ENCODE measurements at regions not wholly inside any gene's neighbourhood (a gene's known extent, or its start where the extent isn't known, plus 50 kb on each side); places are given as distances from the start of the nearest gene placed in this dataset.

DNA sequence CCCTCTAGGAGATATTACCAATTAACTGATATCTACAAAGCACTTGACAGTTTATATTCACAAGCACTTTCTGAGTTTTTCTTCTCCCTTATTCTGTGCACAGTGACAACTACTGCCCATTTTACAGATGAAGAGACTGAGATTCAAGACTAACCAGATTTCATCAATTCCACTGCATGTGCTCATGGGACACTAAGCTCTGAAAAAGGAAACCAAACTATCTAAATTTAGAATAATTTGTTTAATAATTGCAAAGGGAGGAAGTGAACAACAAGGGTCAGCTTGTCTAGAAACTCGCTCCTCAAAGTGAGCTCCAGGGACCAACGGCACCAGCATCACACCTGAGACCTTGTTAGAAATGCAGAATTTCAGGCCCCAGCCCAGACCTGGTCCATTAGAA, 50.8 kb upstream of the MYLIP start:
- no peak for DNase-seq

DNA sequence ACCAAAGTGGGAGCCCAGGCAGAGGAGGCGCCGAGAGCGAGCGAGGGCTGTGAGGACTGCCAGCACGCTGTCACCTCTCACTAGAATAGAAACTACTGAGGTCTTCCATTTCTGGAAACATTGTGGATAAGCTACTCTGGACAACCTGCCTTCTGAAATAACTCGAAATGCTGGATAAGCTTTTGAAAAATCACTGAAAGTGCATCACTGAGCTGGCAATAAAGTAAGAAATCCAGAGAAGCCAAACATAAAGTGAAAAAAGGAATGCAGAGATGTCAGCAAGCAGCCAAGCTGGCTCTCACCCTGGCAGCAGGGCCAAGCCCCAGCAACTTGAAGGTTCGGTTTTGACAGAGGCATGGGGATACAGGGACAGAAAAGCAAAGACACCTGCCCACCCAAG, 59.2 kb upstream of the MYLIP start:
- no peak for DNase-seq

DNA sequence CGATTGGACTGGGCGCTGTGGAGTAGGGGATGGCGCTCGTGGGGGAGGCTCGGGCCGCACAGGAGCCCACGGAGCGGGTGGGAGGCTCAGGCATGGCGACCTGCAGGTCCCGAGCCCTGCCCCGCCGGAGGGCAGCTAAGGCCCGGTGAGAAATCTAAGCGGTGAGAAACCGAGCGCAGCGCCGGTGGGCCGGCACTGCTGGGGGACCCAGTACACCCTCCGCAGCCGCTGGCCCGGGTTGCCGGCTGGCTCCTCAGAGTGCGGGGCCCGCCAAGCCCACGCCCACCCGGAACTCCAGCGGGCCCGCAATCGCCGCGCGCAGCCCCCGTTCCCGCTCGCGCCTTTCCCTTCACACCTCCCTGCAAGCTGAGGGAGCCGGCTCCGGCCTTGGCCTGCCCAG, 59.7 kb upstream of the MYLIP start:
- DNase-seq = no peak

DNA sequence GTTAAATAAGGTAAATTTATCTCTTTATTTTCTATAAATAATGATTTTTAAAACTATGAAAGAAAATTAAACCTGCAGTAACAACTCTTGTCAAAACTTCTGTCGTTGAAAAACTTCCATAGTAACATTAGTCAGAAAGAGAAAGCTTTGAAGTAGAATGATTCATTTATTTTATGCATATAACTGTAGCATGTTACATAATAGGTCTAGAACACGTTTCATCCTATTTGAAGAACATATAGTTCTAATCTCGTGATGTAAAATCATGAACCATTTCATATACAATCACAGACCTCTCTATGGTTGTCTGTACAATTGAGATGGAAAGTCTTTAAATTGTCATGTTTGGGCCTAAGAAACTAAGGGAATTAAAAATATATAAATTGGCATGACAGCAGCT, 61.3 kb upstream of the MYLIP start:
- no peak for DNase-seq

DNA sequence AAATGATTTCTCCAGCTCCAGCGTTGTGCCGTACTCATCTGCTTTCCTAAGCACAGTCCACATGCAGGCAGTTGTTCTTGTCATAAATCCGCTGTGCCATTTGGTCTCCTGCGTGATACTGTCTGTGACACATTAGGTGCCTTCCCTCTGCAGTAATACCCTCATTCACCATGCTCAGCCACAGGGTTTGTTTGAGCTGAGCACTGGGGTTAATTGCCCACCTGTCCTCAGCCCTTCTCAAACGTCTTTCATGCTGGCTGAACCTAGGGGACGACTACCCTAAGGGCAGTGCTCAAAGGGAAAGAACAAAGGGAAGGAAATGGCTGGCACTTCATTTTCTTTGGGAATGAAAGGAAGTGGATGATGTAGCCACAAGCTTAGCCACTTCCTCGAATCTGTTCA, 64.2 kb upstream of the MYLIP start:
- DNase-seq = no peak

DNA sequence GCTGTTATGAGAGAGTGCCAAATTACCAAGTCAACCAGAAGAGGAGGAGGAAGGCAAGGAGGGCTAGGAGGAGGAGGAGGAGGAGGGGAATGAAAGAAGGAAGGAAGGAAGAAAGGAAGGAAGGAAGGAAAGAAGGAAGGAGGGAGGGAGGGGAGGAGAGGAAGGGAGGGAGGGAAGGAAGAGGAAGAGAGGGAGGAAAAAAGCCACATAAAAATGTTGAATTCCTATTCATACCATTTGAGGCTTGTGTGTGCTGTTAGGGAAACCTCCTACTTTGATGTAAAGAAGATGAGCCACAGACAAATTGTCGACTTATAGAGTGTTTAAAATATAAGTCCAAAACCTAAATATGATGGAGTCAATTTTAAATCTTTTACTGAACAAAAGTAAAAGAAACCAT, 65.3 kb upstream of the MYLIP start:
- DNase-seq = no peak

DNA sequence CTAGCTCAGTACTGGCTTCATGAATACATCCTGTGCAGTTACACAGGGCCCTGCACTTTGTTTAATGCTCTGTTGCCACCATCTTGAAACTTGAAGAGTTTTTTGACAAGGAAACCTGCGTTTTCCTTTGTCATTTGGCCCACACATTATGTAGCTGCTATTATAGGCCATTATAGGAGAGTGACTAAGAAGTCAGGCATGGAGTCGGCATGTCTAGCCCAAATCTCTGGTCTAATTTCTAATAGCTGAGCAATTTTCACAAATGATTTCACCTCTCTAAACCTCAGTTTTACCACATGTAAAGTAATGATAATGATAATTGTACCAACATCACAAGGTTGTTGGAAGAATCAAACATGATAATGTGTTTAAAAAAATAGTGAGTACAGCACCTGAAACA, 67.1 kb upstream of the MYLIP start:
- no peak for DNase-seq

DNA sequence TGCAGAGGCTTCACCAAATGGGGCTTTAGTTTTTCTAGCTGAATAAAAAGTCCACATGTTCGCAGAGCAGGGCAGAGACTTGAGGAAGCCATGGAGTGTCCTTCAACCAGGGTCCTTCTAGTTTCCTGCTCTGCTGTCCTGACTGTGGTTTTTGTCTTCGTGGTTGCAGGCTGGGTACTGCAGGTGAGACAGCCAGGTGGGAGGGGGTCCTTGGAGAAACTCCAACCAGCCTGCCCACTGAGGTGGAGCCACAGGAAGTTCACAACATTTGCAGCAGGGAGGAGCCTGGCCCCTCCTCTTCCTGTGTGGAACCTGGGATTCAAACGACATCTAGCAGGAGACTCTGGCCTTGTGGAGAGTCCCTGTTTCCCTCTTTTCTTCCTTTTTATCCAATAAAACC, 68.8 kb upstream of the MYLIP start:
- DNase-seq = no peak

DNA sequence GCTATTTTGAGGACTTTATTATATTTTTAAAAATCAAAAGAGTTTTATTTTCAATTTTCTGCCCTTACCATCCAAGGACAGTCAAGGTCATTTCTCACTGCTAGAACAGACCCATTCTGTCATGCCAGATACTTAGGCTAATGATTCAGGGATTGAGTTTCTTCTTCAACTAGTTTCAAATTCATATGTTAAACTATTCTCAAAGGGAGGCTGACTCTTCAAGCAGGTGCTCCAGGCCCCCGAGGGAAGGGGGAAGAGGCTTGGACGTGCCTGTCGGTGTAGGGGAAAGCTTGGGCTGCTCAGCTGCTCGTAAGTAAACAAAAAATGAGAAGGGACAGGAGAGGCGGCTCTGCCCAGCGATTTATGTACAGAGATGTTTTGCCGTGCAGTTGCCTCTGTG, 69.4 kb upstream of the MYLIP start:
- no peak for DNase-seq

DNA sequence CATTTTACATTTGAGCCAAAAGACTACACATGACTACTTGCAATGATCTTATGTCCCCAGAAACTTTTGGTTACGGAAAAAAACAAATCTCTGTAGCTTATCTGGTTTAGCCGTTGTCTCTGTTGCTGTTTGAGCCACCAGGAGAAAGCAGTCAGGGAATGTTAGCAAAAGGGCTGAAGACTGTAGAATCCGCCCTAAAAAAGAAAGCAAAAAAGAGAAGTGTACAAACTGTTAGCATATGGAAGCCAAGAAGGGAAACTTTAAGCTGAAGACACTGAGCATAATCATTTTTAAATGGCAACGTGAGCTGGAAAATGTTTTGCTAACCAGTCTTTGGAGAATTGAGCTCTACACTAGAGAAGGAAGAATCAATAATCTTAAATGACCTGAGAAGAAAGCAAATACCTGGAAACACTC, 69.9 kb upstream of the MYLIP start:
- no peak for DNase-seq

DNA sequence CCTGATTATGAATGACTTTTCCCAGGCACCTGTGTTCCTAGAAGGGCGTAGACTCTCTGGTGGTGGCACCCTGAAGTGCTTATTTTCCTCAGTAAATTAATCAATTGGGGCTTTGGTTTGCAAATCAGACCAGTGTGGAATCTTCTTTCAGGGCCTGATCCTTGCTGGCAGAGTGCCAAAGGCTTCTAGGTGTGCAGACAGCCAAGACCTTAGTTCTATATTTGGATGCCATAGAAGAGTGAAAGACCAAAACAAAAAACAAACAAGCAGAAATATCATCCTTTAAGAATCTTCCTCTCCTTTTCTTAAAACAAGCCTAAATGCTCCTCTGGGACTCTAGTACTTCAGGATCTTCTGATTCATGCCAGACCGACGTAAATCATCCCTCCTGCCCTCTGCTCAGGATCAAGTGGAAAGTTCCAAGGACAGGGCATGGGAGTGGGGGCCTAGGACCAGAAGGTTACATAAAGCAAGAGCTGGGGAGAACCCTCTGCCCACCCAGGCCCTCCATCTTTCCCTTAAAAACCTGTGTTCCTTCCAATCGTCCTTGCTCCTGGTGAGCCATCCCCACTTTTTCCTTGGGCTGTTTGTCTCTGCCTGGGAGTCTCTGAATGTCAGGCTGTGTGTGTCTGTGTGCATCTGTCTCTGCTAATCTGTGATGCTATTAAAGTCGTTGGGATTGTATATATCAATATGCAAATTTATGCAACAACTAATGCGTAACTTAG, 70.5 kb upstream of the MYLIP start:
- no peak for DNase-seq

DNA sequence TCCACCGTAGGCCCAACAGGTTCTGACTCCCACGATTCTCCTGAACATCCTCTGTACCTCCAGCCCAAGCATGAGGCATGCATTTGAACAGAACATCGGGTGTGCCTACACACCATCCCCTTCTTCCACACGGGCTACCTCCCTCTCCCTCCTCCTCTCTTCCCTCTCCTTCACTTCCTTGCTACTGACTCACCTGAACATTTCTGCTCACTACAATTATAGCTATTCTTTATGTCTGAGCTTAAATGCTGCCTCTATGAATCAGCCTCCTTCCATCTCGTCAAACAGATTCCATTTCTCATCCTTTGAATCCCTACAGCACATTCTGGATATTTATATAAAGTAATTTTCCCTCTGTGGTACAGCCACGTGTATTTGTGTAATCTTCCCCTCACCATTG, 71.4 kb upstream of the MYLIP start:
- DNase-seq = no peak

DNA sequence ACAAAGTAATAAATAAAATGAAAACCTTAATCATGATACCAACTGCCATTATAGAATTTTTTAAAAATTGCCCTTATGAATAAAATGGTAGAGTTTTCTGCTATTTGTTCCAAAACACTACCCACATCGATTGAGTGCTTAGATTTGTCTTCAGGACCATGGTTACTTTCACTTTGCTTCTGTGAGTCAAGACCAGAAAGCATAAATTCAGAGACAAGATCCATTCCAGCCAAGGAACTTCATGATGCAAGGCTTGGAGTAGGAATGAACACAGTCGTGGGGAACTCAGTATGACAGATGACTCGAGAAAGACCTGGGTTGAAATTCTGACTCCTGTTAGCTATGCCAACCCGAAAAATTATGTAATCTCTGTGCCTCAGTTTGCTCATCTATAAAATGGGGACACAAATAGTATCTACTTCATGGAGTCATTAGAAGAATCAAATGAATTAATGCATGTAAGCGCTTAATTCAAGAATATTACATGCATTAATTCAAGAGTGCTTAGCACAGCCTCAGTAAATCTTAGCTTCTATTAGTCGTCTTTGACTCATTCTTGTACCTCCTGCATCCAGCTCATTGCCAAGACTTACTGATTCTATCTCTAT, 72.5 kb upstream of the MYLIP start:
- DNase-seq = no peak

DNA sequence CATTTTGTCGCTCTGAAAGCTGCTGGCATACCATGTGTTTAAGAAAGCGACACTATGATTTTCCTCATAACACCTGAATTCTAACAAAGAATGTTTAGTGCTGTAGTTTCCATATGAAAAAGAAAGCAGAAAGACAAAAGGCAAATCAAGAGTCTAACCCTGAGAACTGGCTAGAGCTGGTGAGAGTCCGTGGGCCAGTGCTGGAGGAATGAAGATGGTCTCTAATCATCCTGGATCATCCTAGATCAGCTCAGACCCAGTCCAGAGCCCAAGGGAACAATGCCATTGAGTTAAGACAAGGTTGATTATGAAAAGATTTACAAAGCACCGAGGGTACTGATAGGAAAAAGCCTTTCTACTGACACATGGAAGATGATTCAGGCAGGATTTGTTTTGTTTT, 73.0 kb upstream of the MYLIP start:
- DNase-seq = no peak

DNA sequence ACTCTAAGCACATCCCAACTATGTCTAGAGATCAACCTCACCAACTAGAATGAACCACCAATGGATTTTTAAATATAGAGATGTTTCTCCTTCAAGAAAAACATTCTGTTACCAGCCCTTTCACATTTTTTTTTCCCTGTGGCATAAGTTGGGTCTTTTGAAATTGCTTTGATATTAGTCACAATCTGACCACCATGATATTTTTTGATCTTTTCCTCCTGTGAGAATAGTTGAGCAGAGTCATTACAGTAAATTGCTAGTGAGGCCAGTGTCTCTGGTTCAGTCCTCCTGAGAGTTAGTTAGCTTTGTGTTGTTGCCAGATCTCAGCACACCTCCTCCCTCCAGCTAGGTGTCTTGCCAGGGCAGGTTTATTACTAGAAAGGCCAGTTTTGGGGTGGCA, 79.7 kb upstream of the MYLIP start:
- DNase-seq = no peak

DNA sequence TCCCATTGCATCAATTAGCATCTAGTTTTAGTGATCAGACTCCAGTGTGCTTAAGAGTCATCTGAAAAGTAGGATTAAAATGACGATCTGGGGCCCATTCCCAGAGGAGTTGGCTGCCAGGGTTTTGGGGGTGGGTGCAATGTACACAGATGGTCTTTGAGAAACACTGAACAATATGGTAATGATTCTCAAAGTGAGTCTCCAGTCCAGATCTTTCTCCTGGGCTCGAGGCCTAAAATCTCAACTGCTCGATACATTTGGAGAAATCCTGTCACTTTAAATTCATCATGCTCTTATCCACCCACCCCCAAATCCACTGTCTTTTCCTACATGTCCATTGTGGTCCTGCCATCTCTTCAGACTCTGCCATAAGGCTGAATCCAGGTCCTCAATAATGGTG, 80.7 kb upstream of the MYLIP start:
- no peak for DNase-seq

DNA sequence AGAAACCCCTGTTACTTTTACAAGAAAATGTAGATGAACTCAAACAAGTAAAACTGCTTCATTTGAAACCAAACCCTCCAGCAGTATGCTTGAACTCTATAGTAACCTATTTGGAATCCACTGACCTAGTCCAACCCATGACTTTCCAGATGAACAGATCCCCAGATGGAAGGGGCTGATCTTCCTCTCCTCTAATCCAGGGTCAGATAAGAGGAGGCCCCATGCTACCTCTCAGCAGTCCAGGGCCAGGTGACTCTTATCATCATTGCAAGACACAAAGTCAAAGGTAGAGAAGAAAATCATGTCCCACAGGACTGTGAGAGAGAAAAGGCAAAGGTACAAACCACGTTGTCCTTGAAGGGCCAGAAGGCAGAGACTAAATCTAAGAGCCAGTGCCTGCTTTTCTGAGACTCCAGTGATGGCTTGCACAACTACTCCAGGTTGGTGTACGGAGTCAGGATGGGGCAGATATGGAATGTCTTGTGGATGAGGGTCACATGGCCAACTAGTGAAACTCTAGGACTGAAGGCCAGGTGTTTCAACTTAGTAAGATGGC, 81.4 kb upstream of the MYLIP start:
- DNase-seq = no peak

DNA sequence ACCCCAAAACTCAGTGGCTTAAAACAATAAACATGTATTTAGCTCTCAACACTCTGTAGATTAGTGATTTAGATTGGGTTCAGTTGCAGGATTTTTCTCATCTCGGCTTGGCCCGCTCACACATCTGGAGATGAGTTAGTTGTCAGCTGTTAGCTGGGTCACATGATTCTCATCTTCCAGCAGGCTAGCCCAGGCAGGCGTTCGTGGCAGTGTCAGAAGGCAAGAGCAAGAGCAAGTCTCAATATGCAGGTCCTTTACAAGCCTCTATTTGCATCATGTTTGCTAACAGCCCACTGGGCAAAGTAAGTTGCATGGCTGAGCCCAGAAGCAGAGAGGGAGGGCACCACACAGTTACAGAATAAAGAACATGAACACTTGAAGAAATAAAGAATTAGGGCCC, 83.6 kb upstream of the MYLIP start:
- DNase-seq = no peak

DNA sequence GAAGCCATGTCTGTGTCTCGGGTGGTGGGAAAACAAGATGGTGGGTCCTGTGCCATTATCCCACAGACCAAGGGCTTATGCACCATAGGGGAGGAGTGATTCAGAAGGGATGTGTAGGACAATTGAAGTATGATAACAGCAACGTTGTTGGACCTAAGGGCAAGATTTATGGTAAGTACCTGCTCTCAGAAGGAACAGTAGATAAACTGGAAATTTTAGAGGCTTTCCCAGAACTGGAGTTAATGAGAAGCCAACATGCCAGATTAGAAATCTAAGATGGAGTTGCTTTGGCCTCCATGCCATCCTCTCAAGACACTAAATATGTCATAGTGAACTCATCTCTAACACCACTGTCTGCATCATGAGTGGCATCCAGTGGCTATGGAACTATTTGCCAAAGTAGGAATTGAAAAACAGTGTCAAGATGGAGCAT, 84.7 kb upstream of the MYLIP start:
- DNase-seq = no peak

DNA sequence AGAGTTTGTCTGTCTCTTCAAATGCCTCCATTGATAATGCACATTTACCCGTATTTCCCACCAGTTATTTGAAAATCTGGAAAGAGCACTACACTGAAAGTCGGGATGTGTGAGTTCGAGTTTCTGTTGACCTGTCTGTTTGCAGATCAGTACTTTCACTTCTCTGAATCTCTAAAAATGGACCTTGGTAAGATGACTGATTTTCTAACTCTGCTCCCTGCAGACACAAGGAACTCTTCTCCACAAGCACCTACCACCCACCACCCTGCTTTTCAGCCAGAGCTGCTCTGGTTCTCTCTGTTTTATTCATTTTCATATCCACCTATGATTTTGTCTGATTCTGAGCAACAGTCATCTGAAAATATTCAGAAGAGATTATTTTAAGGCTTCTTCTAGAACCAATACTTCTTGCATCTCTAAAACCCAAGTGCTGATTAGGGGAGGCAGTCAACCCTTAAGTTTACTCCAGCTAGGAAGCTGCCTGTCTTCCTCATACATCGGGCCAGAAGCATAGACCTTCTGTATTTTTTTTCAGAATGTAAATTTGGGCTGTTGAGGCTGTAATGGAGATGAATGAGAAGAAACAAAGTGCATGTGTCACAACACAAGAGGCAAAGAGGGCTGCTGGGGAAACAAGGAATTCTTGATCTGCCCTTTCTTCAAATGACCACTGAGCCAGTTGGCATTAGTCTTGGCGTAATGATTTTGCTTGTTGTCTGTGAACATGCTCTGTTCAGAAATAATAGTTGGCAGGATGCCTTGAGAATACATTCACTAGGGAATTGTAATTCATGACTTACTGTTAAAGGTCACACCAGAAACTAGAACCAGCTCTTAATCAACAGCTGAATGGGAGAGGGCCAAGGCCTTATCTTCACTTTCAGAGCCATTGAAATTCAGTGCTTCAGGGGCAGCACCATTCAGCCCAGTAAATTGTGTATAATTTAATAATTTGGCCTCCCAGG, 85.4 kb upstream of the MYLIP start:
- DNase-seq = no peak

DNA sequence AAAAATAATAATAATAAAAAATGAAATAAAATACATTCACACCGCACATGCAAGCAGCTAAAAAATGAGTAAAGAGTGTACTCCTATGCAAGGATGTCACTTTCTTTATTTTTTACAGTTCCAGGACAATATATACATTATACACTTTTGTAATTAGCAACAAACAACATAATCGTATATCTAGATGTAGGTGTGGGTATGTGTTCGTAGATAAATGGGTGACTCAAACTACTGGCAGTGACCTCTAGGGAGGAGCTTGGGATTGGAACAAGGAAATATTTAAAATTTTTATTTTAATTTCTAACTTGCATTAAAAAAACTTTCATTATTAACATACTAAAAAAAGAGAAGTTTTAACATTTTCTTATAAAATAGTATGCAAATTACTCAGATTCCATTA, 86.1 kb upstream of the MYLIP start:
- DNase-seq = no peak

DNA sequence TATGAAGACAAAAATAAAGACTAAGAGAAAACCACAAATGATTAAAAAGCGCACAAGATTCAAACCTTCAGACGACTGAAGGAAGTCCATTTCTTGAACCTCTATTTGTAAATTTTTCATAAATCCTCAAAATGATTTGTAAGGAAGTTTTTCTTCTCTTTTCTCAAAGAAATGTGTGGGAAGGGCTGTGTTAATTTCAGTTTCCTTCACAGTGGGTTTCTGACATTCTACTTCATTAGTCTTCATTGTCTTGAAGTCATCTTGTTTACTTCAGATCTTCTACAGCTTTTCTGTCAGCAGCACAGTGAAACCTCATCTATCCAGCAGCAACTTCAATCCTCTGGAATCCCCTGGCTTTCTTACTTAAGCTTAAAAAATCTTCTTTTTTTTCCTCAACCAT, 87.6 kb upstream of the MYLIP start:
- DNase-seq = peak; percentile 22 to 39

DNA sequence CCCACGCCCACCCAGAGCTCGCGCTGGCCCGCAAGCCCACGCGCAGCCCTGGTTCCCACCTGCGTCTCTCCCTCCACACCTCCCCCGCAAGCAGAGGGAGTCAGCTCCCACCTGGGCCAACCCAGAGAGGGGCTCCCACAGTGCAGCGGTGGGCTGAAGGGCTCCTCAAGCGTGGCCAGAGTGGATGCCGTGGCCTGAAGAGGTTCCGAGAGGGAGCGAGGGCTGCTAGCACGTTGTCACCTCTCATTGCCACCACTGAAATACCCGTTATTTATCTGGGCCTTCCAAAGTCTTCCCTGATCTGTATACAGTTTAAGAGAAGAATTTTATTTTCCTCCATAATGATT, 88.3 kb upstream of the MYLIP start:
- DNase-seq = no peak

All from inflammatory macrophage (primary cell).